Liver (tissue), 8 donors: ENCODE measurements at regions not wholly inside any gene's neighbourhood (a gene's known extent, or its start where the extent isn't known, plus 50 kb on each side); places are given as distances from the start of the nearest gene placed in this dataset.
"Not testable (repeated sequence)": the region's sequence is repeated elsewhere in the genome, so short reads cannot be mapped to it uniquely, and the experiment has no call there.

Experiments used
- DNase-seq: peaks from one replicate; pipeline ENCODE4 v3.0.0-alpha.2; 2017; ENCODE audit warnings: low spot score
- H3K27ac ChIP-seq, 2 donors: one replicate each; pipeline ENCODE4 v1.7.0; 2013; ENCODE audit warnings: inconsistent platforms in 2 of 2, low read length in 2 of 2, control low read depth in 1 of 2, low read depth in 1 of 2, mild to moderate bottlenecking in 1 of 2
- H3K27me3 ChIP-seq, 4 donors: one replicate each; pipeline versions ENCODE4 v1.6.1 to v1.7.0; 2013; ENCODE audit warnings: low read length in 3 of 4, inconsistent platforms in 1 of 4, mild to moderate bottlenecking in 1 of 4, moderate library complexity in 1 of 4; ENCODE audit not compliant: control insufficient read depth in 4 of 4, insufficient read depth in 4 of 4
- H3K36me3 ChIP-seq, 4 donors: one replicate each; pipeline versions ENCODE4 v1.6.1 to v1.7.0; 2013; ENCODE audit warnings: low read length in 3 of 4, mild to moderate bottlenecking in 3 of 4, low read depth in 1 of 4, moderate library complexity in 1 of 4; ENCODE audit not compliant: control insufficient read depth in 4 of 4, insufficient read depth in 3 of 4
- H3K4me1 ChIP-seq, 4 donors: one replicate each; pipeline versions ENCODE4 v1.6.1 to v1.7.0; 2013; ENCODE audit warnings: low read length in 3 of 4, mild to moderate bottlenecking in 3 of 4, moderate library complexity in 1 of 4; ENCODE audit not compliant: control insufficient read depth in 4 of 4, insufficient read depth in 4 of 4
- H3K4me3 ChIP-seq, 3 donors: one replicate each; pipeline versions ENCODE4 v1.6.1 to v1.7.0; 2013; ENCODE audit warnings: low read length in 3 of 3, control low read depth in 1 of 3, low read depth in 1 of 3, mild to moderate bottlenecking in 1 of 3
- H3K9ac ChIP-seq, 2 donors: one replicate each; pipeline ENCODE4 v1.7.0; 2013; ENCODE audit warnings: low read length in 2 of 2, mild to moderate bottlenecking in 2 of 2, moderate library complexity in 2 of 2, control low read depth in 1 of 2, low read depth in 1 of 2
- H3K9me3 ChIP-seq, 4 donors: one replicate each; pipeline versions ENCODE4 v1.6.1 to v1.7.0; 2013; ENCODE audit warnings: low read length in 3 of 4; ENCODE audit not compliant: control insufficient read depth in 4 of 4
- ATF3 ChIP-seq: IDR thresholded peaks from 2 replicates; pipeline ENCODE4 v1.6.1; 2016; ENCODE audit warnings: antibody characterized with exemption
- CTCF ChIP-seq: fragments of 150-350 bp; IDR thresholded peaks from 2 replicates; pipeline ENCODE4 v1.5.1; 2017; ENCODE audit warnings: improper control_type of control experiment, low read depth, low read length; ENCODE audit not compliant: missing input control
- EGR1 ChIP-seq, 2 donors: IDR thresholded peaks; 2 replicates each; pipeline ENCODE4 v1.6.1; 2016 to 2018; ENCODE audit warnings: antibody characterized with exemption in 2 of 2, low read depth in 2 of 2
- FOXA1 ChIP-seq: IDR thresholded peaks from 2 replicates; pipeline ENCODE4 v1.6.1; 2016; ENCODE audit warnings: antibody characterized with exemption
- FOXA2 ChIP-seq: IDR thresholded peaks from 2 replicates; pipeline ENCODE4 v1.6.1; 2016; ENCODE audit warnings: antibody characterized with exemption
- HNF4A ChIP-seq, 2 donors: conservative IDR thresholded peaks; 2 replicates each; pipeline ENCODE4 v1.6.1; 2016; ENCODE audit warnings: antibody characterized with exemption in 2 of 2, mild to moderate bottlenecking in 2 of 2
- HNF4G ChIP-seq: IDR thresholded peaks from 2 replicates; pipeline ENCODE4 v1.6.1; 2016; ENCODE audit warnings: antibody characterized with exemption
- JUND ChIP-seq, 2 donors: IDR thresholded peaks; 2 replicates each; pipeline ENCODE4 v1.6.1; 2016; ENCODE audit warnings: antibody characterized with exemption in 2 of 2
- MAX ChIP-seq: IDR thresholded peaks from 2 replicates; pipeline ENCODE4 v1.6.1; 2016; ENCODE audit warnings: antibody characterized with exemption
- NR2F2 ChIP-seq: IDR thresholded peaks from 2 replicates; pipeline ENCODE4 v1.6.1; 2016; ENCODE audit warnings: antibody characterized with exemption
- RAD21 ChIP-seq, 2 donors: IDR thresholded peaks; 2 replicates each; pipeline ENCODE4 v1.6.1; 2016; ENCODE audit warnings: antibody characterized with exemption in 2 of 2, mild to moderate bottlenecking in 2 of 2
- REST ChIP-seq: IDR thresholded peaks from 2 replicates; pipeline ENCODE4 v1.6.1; 2016; ENCODE audit warnings: antibody characterized with exemption, mild to moderate bottlenecking
- RXRA ChIP-seq, 2 donors: IDR thresholded peaks; 2 replicates each; pipeline ENCODE4 v1.6.1; 2017 to 2018; ENCODE audit warnings: antibody characterized with exemption in 2 of 2, mild to moderate bottlenecking in 1 of 2
- SP1 ChIP-seq: IDR thresholded peaks from 2 replicates; pipeline ENCODE4 v1.6.1; 2018; ENCODE audit warnings: antibody characterized with exemption, mild to moderate bottlenecking
- TAF1 ChIP-seq: conservative IDR thresholded peaks from 2 replicates; pipeline ENCODE4 v1.6.1; 2016; ENCODE audit warnings: antibody characterized with exemption, mild to moderate bottlenecking
- YY1 ChIP-seq: IDR thresholded peaks from 2 replicates; pipeline ENCODE4 v1.6.1; 2016; ENCODE audit warnings: antibody characterized with exemption, mild to moderate bottlenecking
- ZBTB33 ChIP-seq: IDR thresholded peaks from 2 replicates; pipeline ENCODE4 v1.6.1; 2016; ENCODE audit warnings: antibody characterized with exemption
- WGBS: extraction: QIAGEN DNeasy Blood & Tissue Kit; methylation state at CpG from one replicate; pipeline ENCODE4 v1.1.7; 2013; 5-methylcytosine and 5-hydroxymethylcytosine counted together
- donor health status: healthy.
- donor health status: healthy.
- donor health status: healthy.
- donor health status: healthy.
- donor health status: healthy.

GRCh38 chr11:71367756-71368155 is 80.4 kb downstream of the DHCR7 start:
- peaks cover 0 to 2% (median 0%) of the 10 kb centered on the region in 4 donors for H3K4me1 ChIP-seq
- no peak overlapping the region for H3K4me3 ChIP-seq
- H3K36me3 ChIP-seq: no peaks in the 10 kb centered on the region
- H3K27me3 ChIP-seq: no peaks in the 10 kb centered on the region
- no peaks in the 10 kb centered on the region for H3K9me3 ChIP-seq
- H3K27ac ChIP-seq: no peak overlapping the region
- H3K9ac ChIP-seq: no peak overlapping the region
- DNase-seq: no peak
- WGBS: 81% methylated on average over 12 of the region's 12 CpGs
- TF ChIP-seq YY1: no peak
- TF ChIP-seq RAD21 (IDR thresholded peaks at IDR 0.05): no peak
- no peak for TF ChIP-seq FOXA2
- no peak for TF ChIP-seq ATF3
- TF ChIP-seq EGR1 (IDR thresholded peaks at IDR 0.05; ENCODE audit: low read depth in 2 of 2): no peak
- TF ChIP-seq RXRA (IDR thresholded peaks at IDR 0.05): no peak
- TF ChIP-seq JUND (IDR thresholded peaks at IDR 0.05): no peak
- TF ChIP-seq TAF1: no peak
- no peak for TF ChIP-seq SP1
- TF ChIP-seq HNF4G: no peak
- no peak for TF ChIP-seq MAX

- H3K9ac ChIP-seq, H3K27me3 ChIP-seq, H3K9me3 ChIP-seq, DNase-seq, H3K4me3 ChIP-seq, H3K36me3 ChIP-seq, H3K4me1 ChIP-seq, H3K27ac ChIP-seq: not testable (repeated sequence)
- WGBS: 97% methylated on average over 1 of the region's 3 CpGs
Observed at GRCh38 chr11:71367276-71367675, 80.9 kb downstream of the DHCR7 start.

- no peak for DNase-seq
- no peaks in the 10 kb centered on the region for H3K9me3 ChIP-seq
- no peaks in the 10 kb centered on the region for H3K27me3 ChIP-seq
- no peak overlapping the region for H3K27ac ChIP-seq
- 87% methylated on average over 7 of the region's 7 CpGs for WGBS
- H3K36me3 ChIP-seq: no peaks in the 10 kb centered on the region
- H3K9ac ChIP-seq: no peak overlapping the region
- TF ChIP-seq FOXA1: no peak
- TF ChIP-seq EGR1 (IDR thresholded peaks at IDR 0.05; ENCODE audit: low read depth in 2 of 2): no peak
- TF ChIP-seq REST: no peak
- no peak for TF ChIP-seq NR2F2
- no peak for TF ChIP-seq ZBTB33
- no peak for TF ChIP-seq ATF3
- TF ChIP-seq MAX: no peak
- TF ChIP-seq FOXA2: no peak
- no peak for TF ChIP-seq HNF4A (conservative IDR thresholded peaks at IDR 0.05)
- TF ChIP-seq SP1: no peak
- TF ChIP-seq TAF1: no peak
- TF ChIP-seq CTCF: no peak
- H3K4me3 ChIP-seq: no peak overlapping the region
- H3K4me1 ChIP-seq: peaks cover 0 to 2% (median 0%) of the 10 kb centered on the region in 4 donors
Observed at GRCh38 chr11:71366076-71366475, 82.1 kb downstream of the DHCR7 start.
